Heart right ventricle (tissue), 16 donors: ENCODE measurements at regions not wholly inside any gene's neighbourhood (a gene's known extent, or its start where the extent isn't known, plus 50 kb on each side); places are given as distances from the start of the nearest gene placed in this dataset.

Experiments
- ATAC-seq, 8 donors: fragments of 200-7000 bp; cut with Tn5 transposase; one replicate each; pipeline ENCODE4 v1.9.1; 2020; ENCODE audit warnings: mild to moderate bottlenecking in 8 of 8, moderate library complexity in 8 of 8, moderate number of reproducible peaks in 1 of 8
- DNase-seq, 2 donors: peaks; one replicate each; pipeline ENCODE4 v3.0.0-alpha.2; 2020
- H3K27ac ChIP-seq, 10 donors: fragments of 200-600 bp; sonication (generic) in 2 of 10; one replicate each; pipeline versions ENCODE4 v1.5.0 to v1.8.0; 2020 to 2022; ENCODE audit warnings: mild to moderate bottlenecking in 3 of 10
- H3K27me3 ChIP-seq, 7 donors: fragments of 200-600 bp; one replicate each; pipeline ENCODE4 v1.8.0; 2021 to 2022; ENCODE audit warnings: mild to moderate bottlenecking in 2 of 7
- H3K36me3 ChIP-seq, 9 donors: fragments of 200-600 bp; sonication (generic) in 1 of 9; one replicate each; pipeline versions ENCODE4 v1.5.0 to v1.8.0; 2020 to 2022; ENCODE audit warnings: mild to moderate bottlenecking in 2 of 9
- H3K4me1 ChIP-seq, 9 donors: fragments of 200-600 bp; sonication (generic) in 1 of 9; one replicate each; pipeline versions ENCODE4 v1.5.0 to v1.8.0; 2020 to 2022; ENCODE audit warnings: mild to moderate bottlenecking in 4 of 9
- H3K4me3 ChIP-seq, 10 donors: fragments of 200-600 bp; sonication (generic) in 2 of 10; one replicate each; pipeline versions ENCODE4 v1.5.0 to v1.8.0; 2020 to 2022; ENCODE audit warnings: mild to moderate bottlenecking in 7 of 10, moderate library complexity in 2 of 10
- H3K9me3 ChIP-seq, 11 donors: fragments of 200-600 bp in 10 of 11; sonication (generic) in 2 of 11; one replicate each; pipeline versions ENCODE4 v1.5.0 to v1.8.0; 2013 to 2022; ENCODE audit warnings: mild to moderate bottlenecking in 2 of 11, control low read depth in 1 of 11, moderate library complexity in 1 of 11
- WGBS, 2 donors: extraction: QIAGEN DNeasy Blood & Tissue Kit; methylation state at CpG; one replicate each; pipeline ENCODE4 v1.1.7; 2013; ENCODE audit warnings: inconsistent platforms in 1 of 2; 5-methylcytosine and 5-hydroxymethylcytosine counted together
- intact Hi-C, 10 donors: fragments of 100-400 bp; cut with DNase I; formaldehyde crosslinking; loops; one replicate each; pipeline versions ENCODE4 v1.11.1 to v1.14.2; 2022
- TF ChIP-seq, protein P1 (sequence below), 9 donors: fragments of 200-600 bp; sonication (generic) in 2 of 9; IDR thresholded peaks; one replicate each; pipeline versions ENCODE4 v1.5.0 to v1.8.0; 2021 to 2022; ENCODE audit warnings: antibody characterized with exemption in 9 of 9, mild to moderate bottlenecking in 5 of 9, moderate library complexity in 1 of 9
- donor health status: Arrhythmogenic right ventricular cardiomyopathy.
- donor health status: ischemic (EF 13 %, LVEDD 7.1; RV severe dilation, severe dysfunction).
- donor health status: healthy with polysubstance abuse.
- donor health status: DM: no; HTN: yes; CAD: no.
- donor health status: DM: no; HTN: no; CAD: no.
- donor health status: ischemic (EF 25% LVEDD 6.9; RV normal size, moderate dysfunction).
- donor health status: ischemic (EF 25% LVEDD 5.7; RV mildly dilated, moderate dysfunction).
- donor health status: healthy.
- donor health status: DM: yes; HTN: yes; CAD: no.
- donor health status: Ischemic cardiomyopathy.
- donor health status: ischemic (EF 35%, LVEDD 5.7; RV mildly dilated, moderate dysfunction).
- donor health status: nonischemic (EF 11% LVEDD 7.7; RV severe dilation, severe dysfunction).
- donor health status: DM: yes; HTN: yes; CAD: no.
- donor health status: PGD.
- donor health status: ischemic (EF 29% LVEDD 5.4; RV normal size, mild dysfunction).
- donor health status: nonischemic (EF 23%, LVEDD 6.1; RV moderate dilation, normal function).

DNA sequence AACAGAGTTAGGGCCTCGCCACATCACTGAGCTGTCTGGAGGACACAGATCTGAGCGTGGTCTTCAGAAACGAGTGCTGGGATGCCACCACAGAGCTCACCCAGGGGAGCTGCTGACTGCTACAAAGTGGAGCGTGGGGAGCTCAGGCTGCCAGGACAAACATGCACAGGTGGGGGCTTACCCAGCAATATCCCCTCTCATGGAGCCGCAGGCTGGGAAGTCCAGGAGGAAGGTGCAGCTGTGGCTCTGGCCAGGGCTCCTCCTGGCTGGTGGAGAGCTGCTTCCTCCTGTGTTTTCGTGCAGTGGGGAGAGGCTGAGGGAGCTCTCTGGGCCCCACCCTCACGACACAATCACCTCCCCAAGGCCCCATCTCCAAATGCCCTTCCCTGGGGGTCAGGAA is 368.6 kb upstream of the IRX4 start:
- Histone ChIP-seq H3K4me1 (no peaks in the 10 kb centered on the region), H3K27me3 (peaks cover 0 to 11% (median 0%) of the 10 kb centered on the region in 7 donors), H3K27ac (no peak overlapping the region), H3K36me3 (no peaks in the 10 kb centered on the region), H3K4me3 (no peak overlapping the region), H3K9me3 (peaks cover 0 to 16% (median 0%) of the 10 kb centered on the region in 11 donors)
- DNase-seq = no peak
- intact Hi-C loops = no loop called here
- WGBS, 2 donors = 63 to 78% methylated on average over 7 of the region's 7 CpGs
- TF ChIP-seq, protein P1, sequence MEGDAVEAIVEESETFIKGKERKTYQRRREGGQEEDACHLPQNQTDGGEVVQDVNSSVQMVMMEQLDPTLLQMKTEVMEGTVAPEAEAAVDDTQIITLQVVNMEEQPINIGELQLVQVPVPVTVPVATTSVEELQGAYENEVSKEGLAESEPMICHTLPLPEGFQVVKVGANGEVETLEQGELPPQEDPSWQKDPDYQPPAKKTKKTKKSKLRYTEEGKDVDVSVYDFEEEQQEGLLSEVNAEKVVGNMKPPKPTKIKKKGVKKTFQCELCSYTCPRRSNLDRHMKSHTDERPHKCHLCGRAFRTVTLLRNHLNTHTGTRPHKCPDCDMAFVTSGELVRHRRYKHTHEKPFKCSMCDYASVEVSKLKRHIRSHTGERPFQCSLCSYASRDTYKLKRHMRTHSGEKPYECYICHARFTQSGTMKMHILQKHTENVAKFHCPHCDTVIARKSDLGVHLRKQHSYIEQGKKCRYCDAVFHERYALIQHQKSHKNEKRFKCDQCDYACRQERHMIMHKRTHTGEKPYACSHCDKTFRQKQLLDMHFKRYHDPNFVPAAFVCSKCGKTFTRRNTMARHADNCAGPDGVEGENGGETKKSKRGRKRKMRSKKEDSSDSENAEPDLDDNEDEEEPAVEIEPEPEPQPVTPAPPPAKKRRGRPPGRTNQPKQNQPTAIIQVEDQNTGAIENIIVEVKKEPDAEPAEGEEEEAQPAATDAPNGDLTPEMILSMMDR (IDR thresholded peaks at IDR 0.05) = no peak
- no peak for ATAC-seq

DNA sequence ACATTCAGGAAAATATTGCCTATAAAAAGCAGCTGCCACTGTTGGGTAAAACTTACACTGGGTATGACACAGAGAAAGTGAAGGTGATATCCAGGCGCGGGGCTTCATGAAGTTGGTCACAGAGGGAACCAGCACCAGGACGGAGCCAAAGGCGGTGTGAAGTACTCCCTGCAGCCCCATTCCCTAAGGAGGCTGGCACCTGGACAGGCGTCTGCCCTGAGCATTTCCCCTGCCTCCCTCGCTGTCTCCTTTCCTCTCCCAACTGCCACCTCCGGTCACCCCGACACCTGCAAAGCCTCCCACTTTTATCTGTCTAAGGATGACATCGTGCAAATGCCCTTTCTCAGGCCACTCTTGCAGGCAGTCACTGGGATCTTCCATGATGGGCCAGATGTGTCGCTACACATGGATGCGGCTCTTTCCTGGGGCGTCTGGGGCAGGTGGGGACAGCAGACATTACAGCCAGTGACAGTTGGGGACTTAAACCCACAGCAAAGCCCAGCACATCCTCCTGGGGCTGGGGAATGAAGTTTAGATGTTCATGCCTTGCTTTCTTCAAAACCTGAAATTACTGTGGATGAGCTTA is 367.7 kb upstream of the IRX4 start:
- no peak overlapping the region for H3K27ac ChIP-seq
- peaks cover 0 to 17% (median 0%) of the 10 kb centered on the region in 11 donors for H3K9me3 ChIP-seq
- no peaks in the 10 kb centered on the region for H3K4me1 ChIP-seq
- DNase-seq (no peak), ATAC-seq (no peak)
- TF ChIP-seq, protein P1 (IDR thresholded peaks at IDR 0.05) = no peak
- H3K27me3 ChIP-seq = peaks cover 0 to 11% (median 0%) of the 10 kb centered on the region in 7 donors
- WGBS, 2 donors = 80 to 81% methylated on average over 12 of the region's 12 CpGs
- H3K4me3 ChIP-seq = no peak overlapping the region
- H3K36me3 ChIP-seq = no peaks in the 10 kb centered on the region
- intact Hi-C loops = no loop called here

DNA sequence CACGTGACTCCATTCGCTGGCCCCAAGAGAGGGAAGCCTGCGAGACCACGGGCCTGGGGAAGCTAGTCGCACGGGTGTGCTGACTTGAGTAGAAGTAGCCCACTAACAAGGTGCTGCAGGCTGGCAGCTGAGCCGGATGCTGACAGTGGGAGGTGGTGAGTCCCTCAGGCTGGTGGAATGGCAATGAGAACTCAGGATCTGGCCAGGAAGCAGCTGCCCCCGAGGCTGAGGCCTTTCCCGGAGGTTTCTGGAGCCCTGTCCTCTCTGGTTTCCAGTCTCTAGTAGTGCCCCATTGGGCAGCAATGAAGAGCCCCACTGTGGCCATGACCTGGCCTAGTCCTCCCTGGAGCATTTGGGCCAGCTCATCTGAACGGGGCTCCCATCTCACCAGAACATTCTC is 366.7 kb upstream of the IRX4 start:
- H3K4me1 ChIP-seq = no peaks in the 10 kb centered on the region
- no peak overlapping the region for H3K4me3 ChIP-seq
- 76 to 83% methylated on average over 10 of the region's 10 CpGs for WGBS, 2 donors
- intact Hi-C loops = no loop called here
- H3K27me3 ChIP-seq = peaks cover 0 to 11% (median 0%) of the 10 kb centered on the region in 7 donors
- no peak overlapping the region for H3K27ac ChIP-seq
- no peaks in the 10 kb centered on the region for H3K36me3 ChIP-seq
- TF ChIP-seq, protein P1 (IDR thresholded peaks at IDR 0.05) = no peak
- ATAC-seq (no peak), DNase-seq (no peak)
- peaks cover 0 to 17% (median 0%) of the 10 kb centered on the region in 11 donors for H3K9me3 ChIP-seq

DNA sequence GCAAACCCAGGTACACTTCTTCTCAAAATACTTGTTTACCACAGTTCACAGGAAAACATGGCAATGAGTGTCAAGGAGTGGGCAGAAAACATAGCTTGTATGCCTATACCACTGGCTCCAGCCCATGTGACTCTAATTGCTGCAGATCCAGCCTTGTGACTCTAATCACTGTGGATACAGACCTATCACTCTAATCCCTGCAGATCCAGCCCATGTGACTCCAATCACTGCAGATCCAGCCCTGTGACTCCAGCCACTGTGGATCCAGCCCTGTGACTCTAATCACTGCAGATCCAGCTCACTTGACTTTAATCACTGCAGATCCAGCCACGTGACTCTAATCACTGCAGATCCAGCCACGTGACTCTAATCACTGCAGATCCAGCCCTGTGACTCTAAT is 366.3 kb upstream of the IRX4 start:
- H3K27me3 ChIP-seq = peaks cover 0 to 11% (median 0%) of the 10 kb centered on the region in 7 donors
- H3K9me3 ChIP-seq = peaks cover 0 to 17% (median 0%) of the 10 kb centered on the region in 11 donors
- H3K4me3 ChIP-seq = no peak overlapping the region
- H3K36me3 ChIP-seq = no peaks in the 10 kb centered on the region
- no peaks in the 10 kb centered on the region for H3K4me1 ChIP-seq
- no peak overlapping the region for H3K27ac ChIP-seq
- intact Hi-C loops = no loop called here
- no peak for DNase-seq
- 28 to 37% methylated on average over 2 of the region's 2 CpGs for WGBS, 2 donors
- TF ChIP-seq, protein P1 (IDR thresholded peaks at IDR 0.05) = no peak
- ATAC-seq = no peak
